SK-N-SH (cell line): ENCODE measurements at regions not wholly inside any gene's neighbourhood (a gene's known extent, or its start where the extent isn't known, plus 50 kb on each side); places are given as distances from the start of the nearest gene placed in this dataset.

ENCODE experiments used
- ELF1 ChIP-seq: IDR thresholded peaks from 2 replicates; pipeline ENCODE4 v1.4.0; 2012
- EZH2phosphoT487 ChIP-seq: fragments of 200-600 bp; sonication (generic); IDR thresholded peaks from 2 replicates; pipeline ENCODE4 v1.6.1; 2017; ENCODE audit warnings: low read depth, mixed run types, mild to moderate bottlenecking, antibody characterized with exemption, moderate library complexity, borderline replicate concordance
- GABPA ChIP-seq: IDR thresholded peaks from 2 replicates; pipeline ENCODE4 v1.4.0; 2012; ENCODE audit warnings: low read depth, mild to moderate bottlenecking
- GATA2 ChIP-seq: sonication (generic); formaldehyde crosslinking; IDR thresholded peaks from 2 replicates; pipeline ENCODE4 v1.5.0; 2020; ENCODE audit warnings: mild to moderate bottlenecking, missing genetic modification reagents
- MXI1 ChIP-seq: IDR thresholded peaks from 2 replicates; pipeline ENCODE4 v1.6.1; 2012; ENCODE audit warnings: mild to moderate bottlenecking, low read depth, low read length, improper control_type of control experiment
- NFIC ChIP-seq: IDR thresholded peaks from 2 replicates; pipeline ENCODE4 v1.4.0; 2012; ENCODE audit warnings: borderline replicate concordance
- TAF1 ChIP-seq: IDR thresholded peaks from 2 replicates; pipeline ENCODE4 v1.6.1; 2012; ENCODE audit warnings: low read depth, mild to moderate bottlenecking, low read length, moderate library complexity, borderline replicate concordance
- TF ChIP-seq, protein P1 (sequence below): fragments of 200-600 bp; sonication (generic); IDR thresholded peaks from 2 replicates; pipeline ENCODE4 v1.6.1; 2017; ENCODE audit warnings: antibody characterized with exemption, mild to moderate bottlenecking, moderate library complexity
- TF ChIP-seq, protein P2 (sequence below): fragments of 150-350 bp; IDR thresholded peaks from 2 replicates; pipeline ENCODE4 v1.6.1; 2017; ENCODE audit warnings: antibody characterized with exemption, low read length, low read depth, borderline replicate concordance
- TF ChIP-seq, protein P3 (sequence below): IDR thresholded peaks from 2 replicates; pipeline ENCODE4 v1.4.0; 2012; ENCODE audit warnings: low read depth, borderline replicate concordance

DNA sequence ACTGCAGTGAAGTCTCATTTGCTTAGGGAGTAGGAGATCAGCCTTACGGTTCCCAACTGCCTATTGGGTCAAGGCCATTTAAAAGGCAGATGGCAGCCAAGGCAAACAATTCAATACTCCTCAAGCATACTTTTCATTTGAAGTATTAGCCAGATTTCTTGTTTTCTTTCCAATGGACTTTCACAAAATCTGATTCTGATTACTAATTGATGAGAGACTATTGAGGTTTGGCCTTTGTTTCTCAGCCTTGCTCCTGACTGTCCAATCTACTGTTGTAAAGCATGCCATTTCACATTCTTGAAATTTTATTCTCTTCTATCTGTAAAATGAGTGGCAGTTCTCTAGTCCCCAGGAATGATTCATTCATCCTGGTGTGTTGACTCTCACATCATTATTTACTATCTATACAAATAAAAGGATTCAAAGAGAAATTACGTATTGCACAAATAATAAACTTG lies 166.2 kb upstream of the TGFBR2 start:
- TF ChIP-seq, protein P1, sequence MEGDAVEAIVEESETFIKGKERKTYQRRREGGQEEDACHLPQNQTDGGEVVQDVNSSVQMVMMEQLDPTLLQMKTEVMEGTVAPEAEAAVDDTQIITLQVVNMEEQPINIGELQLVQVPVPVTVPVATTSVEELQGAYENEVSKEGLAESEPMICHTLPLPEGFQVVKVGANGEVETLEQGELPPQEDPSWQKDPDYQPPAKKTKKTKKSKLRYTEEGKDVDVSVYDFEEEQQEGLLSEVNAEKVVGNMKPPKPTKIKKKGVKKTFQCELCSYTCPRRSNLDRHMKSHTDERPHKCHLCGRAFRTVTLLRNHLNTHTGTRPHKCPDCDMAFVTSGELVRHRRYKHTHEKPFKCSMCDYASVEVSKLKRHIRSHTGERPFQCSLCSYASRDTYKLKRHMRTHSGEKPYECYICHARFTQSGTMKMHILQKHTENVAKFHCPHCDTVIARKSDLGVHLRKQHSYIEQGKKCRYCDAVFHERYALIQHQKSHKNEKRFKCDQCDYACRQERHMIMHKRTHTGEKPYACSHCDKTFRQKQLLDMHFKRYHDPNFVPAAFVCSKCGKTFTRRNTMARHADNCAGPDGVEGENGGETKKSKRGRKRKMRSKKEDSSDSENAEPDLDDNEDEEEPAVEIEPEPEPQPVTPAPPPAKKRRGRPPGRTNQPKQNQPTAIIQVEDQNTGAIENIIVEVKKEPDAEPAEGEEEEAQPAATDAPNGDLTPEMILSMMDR = no peak
- TF ChIP-seq NFIC = no peak
- TF ChIP-seq TAF1 = no peak
- TF ChIP-seq, protein P2, sequence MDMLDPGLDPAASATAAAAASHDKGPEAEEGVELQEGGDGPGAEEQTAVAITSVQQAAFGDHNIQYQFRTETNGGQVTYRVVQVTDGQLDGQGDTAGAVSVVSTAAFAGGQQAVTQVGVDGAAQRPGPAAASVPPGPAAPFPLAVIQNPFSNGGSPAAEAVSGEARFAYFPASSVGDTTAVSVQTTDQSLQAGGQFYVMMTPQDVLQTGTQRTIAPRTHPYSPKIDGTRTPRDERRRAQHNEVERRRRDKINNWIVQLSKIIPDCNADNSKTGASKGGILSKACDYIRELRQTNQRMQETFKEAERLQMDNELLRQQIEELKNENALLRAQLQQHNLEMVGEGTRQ = no peak
- TF ChIP-seq GATA2 (CRISPR knock-in tag) = no peak
- TF ChIP-seq ELF1 = no peak
- TF ChIP-seq EZH2phosphoT487 = no peak
- TF ChIP-seq MXI1 = no peak
- no peak for TF ChIP-seq GABPA
- TF ChIP-seq, protein P3, sequence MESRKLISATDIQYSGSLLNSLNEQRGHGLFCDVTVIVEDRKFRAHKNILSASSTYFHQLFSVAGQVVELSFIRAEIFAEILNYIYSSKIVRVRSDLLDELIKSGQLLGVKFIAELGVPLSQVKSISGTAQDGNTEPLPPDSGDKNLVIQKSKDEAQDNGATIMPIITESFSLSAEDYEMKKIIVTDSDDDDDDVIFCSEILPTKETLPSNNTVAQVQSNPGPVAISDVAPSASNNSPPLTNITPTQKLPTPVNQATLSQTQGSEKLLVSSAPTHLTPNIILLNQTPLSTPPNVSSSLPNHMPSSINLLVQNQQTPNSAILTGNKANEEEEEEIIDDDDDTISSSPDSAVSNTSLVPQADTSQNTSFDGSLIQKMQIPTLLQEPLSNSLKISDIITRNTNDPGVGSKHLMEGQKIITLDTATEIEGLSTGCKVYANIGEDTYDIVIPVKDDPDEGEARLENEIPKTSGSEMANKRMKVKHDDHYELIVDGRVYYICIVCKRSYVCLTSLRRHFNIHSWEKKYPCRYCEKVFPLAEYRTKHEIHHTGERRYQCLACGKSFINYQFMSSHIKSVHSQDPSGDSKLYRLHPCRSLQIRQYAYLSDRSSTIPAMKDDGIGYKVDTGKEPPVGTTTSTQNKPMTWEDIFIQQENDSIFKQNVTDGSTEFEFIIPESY = no peak
